Activated naive CD4-positive, alpha-beta T cell treated with anti-CD3 and anti-CD28 coated beads, Interleukin-2, amount 50 U/mL, for 16 hours (primary cell): ENCODE measurements at regions not wholly inside any gene's neighbourhood (a gene's known extent, or its start where the extent isn't known, plus 50 kb on each side); places are given as distances from the start of the nearest gene placed in this dataset.

Experiments used
- DNase-seq: peaks from one replicate; pipeline ENCODE4 v3.0.0-alpha.2; 2020

DNA sequence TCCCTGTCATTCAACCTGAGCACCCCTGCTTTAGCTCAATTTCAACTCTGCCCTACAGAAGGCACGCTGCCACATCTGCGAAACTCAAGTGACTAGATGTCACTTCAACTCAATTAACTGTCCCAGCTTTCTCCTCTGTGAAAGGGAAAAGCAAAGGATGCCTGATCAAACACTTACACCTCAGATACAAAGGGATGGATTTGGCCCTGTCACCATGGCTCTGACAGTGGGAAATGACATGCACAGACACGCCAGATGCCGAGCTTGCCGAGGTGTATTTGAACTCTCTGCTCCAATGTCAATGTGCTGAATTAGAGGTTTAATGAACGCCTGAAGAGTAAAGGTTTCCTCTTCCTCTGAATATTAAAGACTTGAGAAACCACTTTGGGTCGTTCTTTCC lies 481.1 kb downstream of the CBLN2 start:
- no peak for DNase-seq

DNA sequence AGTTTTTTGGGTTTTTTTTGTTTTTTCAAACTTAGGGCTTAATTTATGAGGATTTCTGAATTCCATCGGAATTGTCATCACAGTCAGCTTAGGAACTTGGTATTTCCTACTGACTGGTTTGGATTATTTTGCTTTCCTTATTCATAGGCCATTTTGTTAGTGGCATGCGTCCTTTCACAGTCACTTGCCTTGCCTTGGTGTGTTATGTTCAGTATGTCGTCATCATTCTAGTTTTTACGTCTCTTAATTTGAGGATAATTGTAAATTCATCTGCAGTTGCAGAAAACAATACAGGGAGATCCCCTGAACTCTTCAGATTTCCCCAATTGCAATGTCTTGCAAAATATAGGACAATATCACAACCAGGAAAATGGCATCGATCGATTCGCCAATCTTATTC lies 485.3 kb downstream of the CBLN2 start:
- no peak for DNase-seq

DNA sequence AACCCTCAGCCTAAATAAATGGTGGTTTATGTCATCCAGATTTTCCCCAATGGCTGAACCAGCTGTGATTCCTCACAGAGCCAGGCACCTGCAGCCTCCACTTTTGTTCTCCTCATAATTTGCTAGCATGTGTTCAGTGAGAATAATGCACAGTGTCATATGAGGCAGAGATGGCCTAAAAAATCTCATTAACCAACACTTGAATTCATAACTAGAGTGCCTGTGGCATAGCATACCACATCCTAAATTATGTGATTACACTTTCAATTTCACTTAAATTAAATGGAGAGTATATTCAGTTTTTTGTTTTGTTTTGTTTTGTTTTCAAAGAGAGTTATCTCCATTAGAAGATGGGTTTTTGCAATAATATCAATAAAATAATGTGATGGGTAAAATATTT lies 488.0 kb downstream of the CBLN2 start:
- DNase-seq = no peak

DNA sequence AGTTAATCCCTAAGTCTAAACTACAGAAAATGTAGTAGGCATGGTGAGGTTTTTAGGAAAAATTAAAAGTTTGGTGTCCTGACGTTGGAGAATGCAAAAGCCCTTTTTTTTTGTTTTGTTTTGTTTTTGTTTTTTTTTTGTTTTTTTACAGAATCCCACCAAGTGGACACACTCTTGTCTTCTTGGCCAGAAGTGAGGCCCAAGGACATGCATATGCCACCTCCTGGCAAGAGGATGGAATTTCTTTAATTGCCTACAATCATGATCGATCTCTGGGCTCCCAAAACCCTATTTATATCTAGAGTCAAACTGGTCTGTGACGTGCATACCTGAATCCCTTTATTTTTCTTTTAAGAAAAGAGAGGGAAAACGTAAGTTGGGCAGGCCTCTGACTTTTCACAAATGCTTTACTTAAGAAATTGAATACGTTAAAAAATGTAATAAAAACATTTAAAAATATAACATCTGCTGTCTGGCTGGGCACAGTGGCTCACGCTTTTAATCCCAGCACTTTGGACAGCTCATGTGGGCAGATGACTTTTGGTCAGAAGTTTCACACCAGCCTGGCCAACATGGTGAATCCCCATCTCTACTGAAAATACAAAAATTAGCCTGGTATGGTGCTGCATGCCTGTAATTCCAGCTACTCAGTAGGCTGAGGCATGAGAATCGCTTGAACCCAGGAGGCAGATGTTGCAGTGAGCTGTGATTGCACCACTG lies 502.7 kb downstream of the CBLN2 start:
- no peak for DNase-seq

DNA sequence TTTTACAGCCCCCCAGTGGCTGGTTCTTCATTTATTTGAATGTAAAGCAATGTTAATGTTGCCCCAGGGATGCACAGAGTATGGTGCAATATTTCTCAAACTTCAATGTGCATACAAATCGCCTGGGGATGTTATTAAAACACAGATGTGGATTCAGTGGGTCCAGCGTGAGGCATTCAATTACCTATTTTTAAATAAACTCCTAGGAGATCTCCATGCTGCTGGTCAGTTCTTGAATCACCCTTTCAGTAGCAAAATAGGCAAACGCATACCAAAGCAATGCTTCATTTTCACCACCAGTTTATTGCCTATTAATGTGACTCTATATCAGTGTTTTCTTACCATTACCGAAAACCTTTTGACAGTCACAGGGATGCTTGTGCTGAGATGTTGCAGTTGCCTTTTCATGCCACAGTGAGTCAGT lies 530.7 kb downstream of the CBLN2 start:
- no peak for DNase-seq

DNA sequence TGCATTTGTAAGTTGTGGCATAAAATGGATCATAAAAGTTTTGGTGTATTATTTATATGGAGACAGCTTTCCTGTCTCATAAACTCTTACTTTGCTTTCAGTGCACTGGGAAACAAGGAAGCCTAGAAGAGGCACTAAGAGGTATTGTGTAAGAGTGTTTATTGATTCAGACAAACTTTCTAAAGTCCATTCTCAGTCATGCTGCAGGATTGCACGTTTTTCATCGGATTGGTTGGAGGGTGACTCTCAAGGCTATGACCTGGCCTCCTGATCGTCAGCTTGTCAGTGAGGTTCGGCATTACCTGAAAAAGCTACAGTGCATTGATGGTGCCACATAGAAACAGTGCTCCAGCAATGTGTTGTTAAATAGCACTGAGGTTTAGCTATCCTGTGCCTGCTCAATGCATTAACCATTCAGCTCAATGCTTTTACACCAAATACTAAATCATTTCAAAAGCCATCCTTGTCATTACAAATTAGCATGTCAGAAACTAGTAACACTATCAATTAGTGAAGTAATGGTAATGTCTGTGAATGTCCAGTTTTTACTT lies 545.5 kb downstream of the CBLN2 start:
- no peak for DNase-seq

DNA sequence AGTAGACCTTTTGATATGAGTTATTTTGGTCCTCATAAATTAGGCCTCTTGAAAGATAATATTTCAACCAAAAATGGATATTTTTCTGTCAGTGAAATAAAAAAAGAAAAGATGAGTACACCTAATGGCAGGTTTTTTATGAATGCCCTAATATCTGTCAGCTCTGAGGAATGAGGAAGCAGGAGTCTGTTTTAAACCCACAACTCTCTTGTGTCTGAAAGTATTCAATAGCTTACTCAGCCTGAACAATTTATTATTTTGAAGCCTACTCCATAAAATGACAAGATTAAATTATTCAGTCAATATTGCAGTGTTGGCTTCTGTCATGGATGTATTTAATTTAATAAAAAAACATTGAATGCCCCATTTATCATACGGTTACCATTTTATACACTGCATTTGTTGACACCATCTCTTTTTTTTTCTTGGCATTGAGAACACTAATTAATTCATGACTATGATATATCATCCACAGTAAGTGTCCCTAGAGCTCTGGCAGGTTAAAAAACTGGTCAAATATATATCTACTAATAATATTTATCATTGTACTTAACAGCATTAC lies 548.2 kb downstream of the CBLN2 start:
- DNase-seq = no peak

DNA sequence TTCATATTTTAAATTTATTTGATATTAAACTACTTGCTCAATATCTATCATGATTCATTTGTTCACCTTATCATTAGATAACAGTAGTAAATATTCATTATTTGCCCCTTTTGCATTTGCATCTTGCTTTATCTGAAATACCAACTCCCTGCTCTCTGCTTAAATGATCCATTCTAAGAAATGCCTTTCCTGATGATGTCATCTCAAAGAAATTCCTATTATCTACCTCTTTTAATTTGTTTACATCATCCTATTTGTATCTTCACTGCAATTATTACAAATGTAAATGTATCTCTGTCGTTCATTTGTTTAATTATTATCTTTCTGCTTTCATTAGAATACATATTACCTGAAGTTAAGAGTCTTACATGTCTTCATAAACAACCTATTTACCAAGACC lies 549.9 kb downstream of the CBLN2 start:
- DNase-seq = no peak

DNA sequence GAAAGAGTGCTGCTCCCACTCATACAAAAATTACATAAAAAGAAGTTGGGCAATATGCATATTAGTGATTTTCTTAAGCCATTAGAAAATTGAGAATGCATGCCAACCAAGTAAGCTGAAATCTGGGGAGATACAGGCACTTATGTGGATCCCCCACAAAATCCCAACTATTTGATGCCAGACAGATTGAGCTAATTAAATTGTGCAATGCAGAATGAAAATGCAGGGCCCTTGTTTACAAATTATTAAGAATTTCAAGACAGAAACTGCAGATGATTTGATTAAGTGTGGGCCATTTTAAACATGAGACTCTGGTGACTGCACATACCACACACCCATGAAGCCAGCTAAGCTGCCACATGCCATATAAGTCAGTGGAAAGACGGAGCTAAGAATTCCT lies 554.5 kb downstream of the CBLN2 start:
- DNase-seq = no peak

DNA sequence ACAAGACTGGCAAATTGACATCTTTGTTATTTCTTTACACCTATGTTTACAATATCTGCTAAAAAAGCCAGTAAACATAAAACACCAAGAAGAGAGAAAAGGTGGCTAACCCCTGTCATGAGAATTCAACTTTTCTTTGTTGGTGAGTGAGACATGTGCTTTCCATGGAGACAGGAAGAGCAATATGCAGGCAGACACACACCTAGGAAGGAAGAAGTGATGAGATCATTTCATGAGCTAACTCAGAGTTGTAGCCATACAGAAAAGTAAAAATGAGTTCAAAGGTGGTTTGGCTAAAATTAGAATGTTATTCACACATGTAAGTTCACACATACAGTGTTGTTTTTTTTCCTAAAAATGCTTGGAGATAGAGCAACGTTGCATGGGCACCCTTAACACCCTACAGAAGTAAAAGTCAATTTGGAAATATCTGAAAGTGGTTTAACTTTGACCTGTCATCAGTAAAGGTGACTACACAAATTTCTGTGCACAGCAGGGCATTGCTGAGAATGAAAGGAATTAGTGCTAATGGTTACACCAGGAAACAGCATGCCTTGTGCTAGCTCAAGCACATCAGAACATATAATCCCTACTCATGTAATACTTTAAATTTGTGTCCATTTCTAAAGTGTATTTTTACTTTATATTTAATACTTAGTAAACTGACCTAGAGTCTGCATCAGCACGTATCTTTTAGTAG lies 557.6 kb downstream of the CBLN2 start:
- DNase-seq = no peak

DNA sequence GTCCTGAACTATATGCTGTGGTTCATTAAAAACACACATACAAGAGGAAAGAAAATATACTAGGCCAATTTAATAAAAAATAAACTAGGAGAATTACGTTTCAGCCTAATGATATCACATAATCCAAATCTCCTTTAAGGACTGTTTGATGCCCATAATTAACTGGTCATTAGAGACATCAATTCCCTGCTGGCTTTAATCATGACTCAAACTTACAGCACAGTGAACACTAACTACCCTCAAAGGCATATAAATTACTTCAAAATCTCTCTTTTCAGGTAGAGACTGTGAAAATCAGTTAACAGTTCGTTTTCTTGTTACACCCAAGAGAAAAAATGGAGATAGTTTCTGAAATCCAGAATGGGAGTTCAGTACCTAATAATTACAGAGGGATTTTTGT lies 567.4 kb downstream of the CBLN2 start:
- no peak for DNase-seq

DNA sequence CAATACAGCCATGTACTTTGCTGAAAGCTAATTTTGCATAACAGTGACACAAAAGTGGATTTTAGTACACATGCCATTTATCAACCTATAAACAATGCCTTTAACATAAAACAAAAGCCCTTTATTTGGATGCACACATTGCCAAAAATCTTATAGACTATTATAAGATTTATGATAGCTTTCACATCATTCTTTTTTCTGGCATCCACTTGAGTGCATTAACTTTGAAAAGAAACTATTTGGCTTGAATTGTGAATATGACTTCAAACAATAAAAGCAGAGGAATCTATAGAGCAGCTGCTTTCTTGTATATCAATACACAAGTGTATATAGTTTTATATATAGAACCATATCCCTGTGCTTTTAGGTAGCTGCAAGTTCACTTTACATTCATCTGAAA lies 577.4 kb downstream of the CBLN2 start:
- no peak for DNase-seq

DNA sequence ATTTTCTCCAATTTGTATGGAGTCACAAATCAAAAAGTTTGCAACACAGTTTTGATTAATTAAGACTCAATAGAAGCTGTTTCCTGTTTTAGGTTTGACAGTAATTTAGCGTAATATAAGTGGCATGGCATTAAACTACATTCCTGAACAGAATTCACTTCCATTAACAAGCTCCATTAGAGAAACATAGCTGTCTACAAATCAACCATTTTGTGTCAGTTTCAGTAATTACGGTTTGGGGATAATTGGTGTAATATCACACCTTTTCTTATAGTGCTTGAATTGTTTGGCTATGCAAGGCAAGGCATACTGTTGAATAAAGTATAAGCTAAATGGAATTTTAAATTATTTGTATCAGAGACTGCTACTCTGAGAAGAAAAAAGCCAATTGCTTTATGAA lies 585.5 kb downstream of the CBLN2 start:
- no peak for DNase-seq

DNA sequence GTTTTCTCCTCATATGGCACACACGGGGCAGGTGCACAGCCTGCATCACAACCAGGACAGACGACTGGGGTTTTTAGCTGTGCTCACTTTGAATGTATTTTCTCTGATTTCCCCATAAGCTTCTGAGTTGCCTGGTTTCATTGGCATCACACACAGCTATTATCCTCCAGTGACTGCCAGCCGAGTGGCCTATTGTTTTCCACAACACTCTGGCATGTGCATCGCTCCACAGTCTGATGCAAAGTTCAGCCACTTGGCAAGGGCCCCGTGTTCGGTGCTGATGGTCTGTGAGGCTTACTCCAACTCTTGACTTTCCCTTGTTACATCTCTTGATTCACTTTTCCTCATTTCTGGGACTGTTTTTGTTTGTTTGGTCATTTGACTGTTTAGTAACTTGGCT lies 593.1 kb downstream of the CBLN2 start:
- DNase-seq = no peak

DNA sequence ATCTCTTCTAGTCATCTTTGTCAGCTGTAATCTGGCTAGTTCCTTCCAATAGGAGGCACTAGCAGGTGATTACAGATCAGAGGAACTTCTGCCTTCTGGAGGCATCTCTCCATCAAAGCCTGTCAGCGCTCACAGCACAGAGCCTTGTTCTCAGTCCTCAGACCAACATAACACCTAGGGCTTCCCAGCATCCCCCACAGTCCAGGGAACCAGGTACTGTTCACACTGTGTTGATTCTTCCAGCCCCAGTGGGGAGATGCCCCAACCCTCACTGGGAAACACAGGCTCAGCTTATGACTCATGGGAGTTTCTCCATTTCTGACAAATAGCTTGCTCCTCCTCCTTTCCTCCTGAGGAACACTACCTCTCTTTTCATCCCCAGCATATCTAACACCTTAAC lies 601.7 kb downstream of the CBLN2 start:
- DNase-seq = no peak

DNA sequence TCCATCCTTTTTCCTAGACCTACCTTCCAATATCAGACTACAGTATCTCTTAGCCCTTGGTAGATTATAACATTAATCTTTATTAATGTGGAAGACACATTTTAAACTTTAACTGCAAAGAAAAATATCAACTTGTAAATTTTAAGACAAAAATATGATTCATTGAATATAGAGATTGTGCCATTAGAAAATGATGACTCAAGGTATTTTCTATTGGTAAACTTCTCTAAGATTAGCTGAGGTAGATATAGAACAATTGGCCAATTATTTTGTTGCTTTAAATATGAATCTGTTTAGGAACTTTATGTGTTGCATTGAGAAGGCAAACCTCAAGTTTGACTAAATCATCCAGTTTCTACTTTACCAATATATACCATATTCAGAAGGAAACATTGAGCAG lies 604.7 kb downstream of the CBLN2 start:
- DNase-seq = no peak

DNA sequence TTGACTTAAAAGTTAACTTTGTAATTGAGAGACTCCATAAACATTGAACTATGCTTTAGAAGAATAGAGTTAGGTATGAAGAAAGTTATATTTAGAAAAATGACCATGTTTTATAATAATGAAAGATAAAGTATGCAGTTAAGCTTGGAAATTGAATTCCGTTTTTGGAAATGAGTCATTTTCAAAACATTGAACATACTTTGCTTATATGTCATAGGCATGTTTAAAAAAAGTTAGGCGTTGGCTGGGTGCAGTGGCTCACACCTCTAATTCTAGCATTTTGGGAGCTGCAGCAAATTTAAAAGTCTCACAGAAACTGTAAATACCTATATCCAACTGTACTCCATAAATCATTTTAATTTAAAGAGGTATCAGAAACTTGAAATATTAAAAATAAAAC lies 607.4 kb downstream of the CBLN2 start:
- no peak for DNase-seq

DNA sequence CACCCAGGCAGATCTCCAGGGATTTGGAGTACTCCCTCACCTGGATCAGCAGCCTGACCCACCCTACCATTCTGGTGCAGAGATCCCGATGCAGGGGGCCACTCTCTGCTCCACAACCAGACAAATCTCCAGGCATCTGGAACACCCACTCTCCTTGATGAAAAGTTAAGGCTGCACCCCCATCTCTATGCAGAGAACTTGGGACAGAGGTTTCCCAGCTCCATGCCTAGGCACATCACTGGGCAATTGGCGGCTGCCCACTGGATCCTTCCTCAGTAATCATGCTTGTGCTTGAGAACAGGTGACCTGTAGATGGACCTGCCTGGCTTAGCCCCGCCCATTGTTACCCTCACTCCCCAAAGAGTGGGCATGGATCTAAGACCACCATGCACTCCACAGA lies 624.9 kb downstream of the CBLN2 start:
- DNase-seq = no peak

DNA sequence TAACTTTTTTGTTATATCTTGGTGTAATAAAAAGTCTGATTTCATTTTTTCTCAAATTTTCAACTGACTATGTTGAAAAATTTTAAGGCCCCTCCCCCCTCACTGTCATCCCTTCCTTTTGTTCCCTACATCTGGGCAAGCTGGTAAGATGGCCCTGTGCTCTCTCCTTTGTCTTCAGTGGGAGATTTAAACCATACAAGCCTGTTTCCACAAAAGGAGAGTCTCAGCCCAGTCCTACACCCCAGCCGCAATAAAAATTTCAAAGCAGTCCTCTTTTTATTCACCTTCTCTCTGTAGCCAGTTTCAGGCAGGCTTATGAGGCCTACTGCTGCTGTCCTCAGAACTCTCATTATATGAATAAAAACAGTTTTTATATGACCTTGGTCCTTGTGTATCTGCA lies 630.5 kb downstream of the CBLN2 start:
- no peak for DNase-seq

DNA sequence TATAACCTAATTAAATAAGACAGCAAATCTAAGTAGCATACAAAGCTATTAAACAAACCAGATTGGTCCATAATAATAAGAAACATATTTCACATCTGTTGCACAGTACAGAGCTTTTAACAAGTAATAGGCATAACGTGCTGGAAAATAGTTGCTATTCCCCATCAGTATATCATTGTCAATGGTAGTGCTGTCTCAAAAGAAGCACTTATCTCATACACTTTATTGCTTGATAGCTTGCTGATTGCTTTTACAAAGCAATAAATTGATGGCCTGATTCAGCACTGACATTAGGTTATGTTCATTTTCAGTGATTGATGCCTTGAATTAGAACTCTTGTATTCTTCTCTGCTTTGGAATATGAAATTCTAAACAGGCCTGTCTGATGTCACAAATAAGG lies 641.7 kb downstream of the CBLN2 start:
- no peak for DNase-seq

DNA sequence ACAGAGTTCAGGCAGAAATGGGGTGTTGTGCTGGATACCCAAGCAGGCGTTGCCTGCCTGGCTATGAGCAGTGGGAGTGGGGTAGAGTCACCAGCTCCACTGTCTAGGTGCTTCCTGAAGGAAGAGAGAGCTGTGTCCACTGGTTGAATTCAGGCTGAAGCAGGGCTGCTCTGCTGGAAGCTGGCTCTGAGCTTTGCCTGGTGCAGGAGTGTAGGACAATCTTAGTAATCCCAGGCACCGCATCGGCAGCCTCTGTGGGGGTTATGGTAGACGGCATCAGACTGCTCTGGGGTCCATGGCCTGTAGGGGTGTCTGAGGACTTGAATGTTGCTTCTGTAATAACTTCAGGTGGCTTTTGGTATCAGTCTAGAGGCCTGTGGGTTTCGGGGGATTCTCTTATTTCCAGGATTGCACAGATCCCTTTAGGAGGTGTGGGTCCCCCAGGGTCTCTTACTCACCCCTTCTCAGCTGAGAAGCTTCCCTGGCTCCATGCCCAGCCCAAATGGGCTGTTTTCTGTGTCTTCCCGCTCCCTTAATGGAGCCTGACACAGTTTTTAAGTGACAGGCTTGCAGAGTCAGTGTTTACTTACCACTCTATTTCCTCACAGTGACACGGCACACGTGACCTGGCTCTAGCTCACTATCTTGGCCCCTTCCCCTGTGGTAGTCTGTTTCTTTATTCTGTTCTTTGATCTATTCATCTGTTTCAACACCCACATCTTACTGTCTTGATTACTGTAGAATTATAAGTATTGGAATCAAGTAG lies 644.3 kb downstream of the CBLN2 start:
- no peak for DNase-seq

DNA sequence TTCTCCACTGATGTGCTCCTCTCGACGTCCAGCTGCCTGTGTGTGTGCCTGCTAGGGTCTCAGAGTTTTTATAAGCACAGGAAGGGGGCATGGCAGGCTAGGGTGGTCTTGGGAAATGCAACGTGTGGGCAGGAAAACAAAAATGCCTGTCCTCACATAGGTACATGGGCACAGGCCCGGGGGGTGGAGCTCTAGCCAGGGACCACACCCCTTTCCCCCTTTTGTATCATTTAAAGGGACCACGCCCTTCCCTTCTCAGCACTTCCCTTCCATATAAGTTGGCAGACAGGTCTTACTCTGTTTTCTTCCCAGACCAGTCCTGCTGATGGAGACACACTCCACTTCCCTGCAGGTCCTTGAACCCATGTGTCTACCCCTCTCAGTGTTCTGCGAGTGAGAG lies 645.0 kb downstream of the CBLN2 start:
- DNase-seq = no peak

DNA sequence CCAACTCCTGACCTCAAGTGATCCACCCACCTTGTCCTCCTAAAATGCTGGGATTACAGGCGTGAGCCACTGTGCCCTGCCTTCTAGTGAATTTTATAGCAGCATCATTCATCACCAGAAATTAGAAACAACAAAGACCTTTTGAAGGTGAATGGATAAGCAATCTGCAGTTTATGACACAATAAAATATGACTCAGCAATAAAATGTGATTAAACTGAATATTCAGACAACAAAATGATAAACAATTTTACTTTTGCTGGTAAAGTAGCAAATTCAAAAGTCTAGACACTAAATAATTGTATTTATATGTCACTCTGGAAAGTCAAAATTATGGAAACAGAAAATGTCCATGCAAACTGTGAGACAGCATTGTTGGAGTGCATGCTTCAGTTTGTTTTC lies 656.6 kb downstream of the CBLN2 start:
- DNase-seq = no peak

DNA sequence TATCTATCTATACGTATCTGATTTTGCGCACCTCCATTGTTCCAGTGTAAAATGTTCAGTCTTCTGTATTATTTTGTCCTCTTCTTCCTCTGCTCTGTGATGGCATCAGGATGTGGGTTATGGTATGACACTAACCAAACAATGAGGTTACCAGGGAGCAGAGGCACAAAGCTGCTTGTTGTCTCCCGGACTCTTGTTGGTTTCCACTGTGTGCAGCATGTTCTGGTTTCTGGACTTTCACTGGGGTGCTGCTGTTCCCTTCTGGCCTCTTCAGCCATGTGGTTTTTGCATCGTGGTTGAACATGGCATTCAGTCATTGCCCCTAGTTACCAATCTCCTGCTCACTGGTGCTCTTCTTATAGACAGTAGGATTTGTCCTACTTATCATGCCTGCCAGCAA lies 665.9 kb downstream of the CBLN2 start:
- DNase-seq = no peak
